Loucy (cell line): ENCODE measurements at regions not wholly inside any gene's neighbourhood (a gene's known extent, or its start where the extent isn't known, plus 50 kb on each side); places are given as distances from the start of the nearest gene placed in this dataset.

Experiments
- CTCF ChIP-seq: fragments of 200-600 bp; sonication (generic); conservative IDR thresholded peaks from 2 replicates; pipeline ENCODE4 v1.5.1; 2014; ENCODE audit warnings: mild to moderate bottlenecking, antibody characterized with exemption, low read length
- EZH2phosphoT487 ChIP-seq: fragments of 200-600 bp; IDR thresholded peaks from 2 replicates; pipeline ENCODE4 v1.6.1; 2018; ENCODE audit warnings: antibody characterized with exemption, mild to moderate bottlenecking, moderate library complexity, borderline replicate concordance

- TF ChIP-seq CTCF (no peak), EZH2phosphoT487 (no peak)
Measured at GRCh38 chr6:147119310-147119709, 84.9 kb upstream of the STXBP5 start.
